Vagina (tissue), 2 donors: ENCODE measurements at regions not wholly inside any gene's neighbourhood (a gene's known extent, or its start where the extent isn't known, plus 50 kb on each side); places are given as distances from the start of the nearest gene placed in this dataset.

Source experiments
- CTCF ChIP-seq, 3 experiments: fragments of 450-650 bp in 2 of 3; fragments of 200-600 bp in 1 of 3; sonication (generic) in 1 of 3; IDR thresholded peaks; one replicate each; pipeline ENCODE4 v1.5.1; 2017 to 2019; ENCODE audit warnings: antibody characterized with exemption in 3 of 3, mild to moderate bottlenecking in 2 of 3, moderate library complexity in 2 of 3
- POLR2A ChIP-seq, 2 donors: fragments of 450-650 bp; IDR thresholded peaks; one replicate each; pipeline ENCODE4 v1.6.1; 2017; ENCODE audit warnings: antibody characterized with exemption in 2 of 2, mild to moderate bottlenecking in 2 of 2, moderate library complexity in 2 of 2

DNA sequence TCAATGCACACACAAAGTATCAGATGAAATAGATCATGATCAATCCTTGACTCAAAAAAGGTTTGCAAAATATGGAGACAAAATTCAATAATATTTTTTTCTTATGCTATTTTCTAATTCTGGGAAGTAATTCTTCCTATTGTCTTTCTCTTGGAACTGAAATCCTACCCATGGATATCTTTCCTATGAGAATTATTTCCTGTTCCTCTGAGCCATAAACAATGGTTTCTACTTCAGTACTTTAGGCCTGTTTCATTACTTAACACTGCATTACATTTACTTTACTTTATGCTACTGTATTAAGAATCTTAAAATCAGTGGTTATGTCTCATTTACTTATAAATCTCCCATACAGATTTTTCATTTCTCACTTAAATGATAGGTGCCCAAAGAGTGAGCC lies 1025.4 kb upstream of the ACO1 start:
- TF ChIP-seq POLR2A (IDR thresholded peaks at IDR 0.05), result no peak
- no peak for TF ChIP-seq CTCF (IDR thresholded peaks at IDR 0.05)
